DMS153 (cell line): ENCODE measurements at regions not wholly inside any gene's neighbourhood (a gene's known extent, or its start where the extent isn't known, plus 50 kb on each side); places are given as distances from the start of the nearest gene placed in this dataset.

Experiments used
- DNase-seq: peaks from one replicate; lab custom pipeline; 2025; lab: John Stamatoyannopoulos, UW

DNA sequence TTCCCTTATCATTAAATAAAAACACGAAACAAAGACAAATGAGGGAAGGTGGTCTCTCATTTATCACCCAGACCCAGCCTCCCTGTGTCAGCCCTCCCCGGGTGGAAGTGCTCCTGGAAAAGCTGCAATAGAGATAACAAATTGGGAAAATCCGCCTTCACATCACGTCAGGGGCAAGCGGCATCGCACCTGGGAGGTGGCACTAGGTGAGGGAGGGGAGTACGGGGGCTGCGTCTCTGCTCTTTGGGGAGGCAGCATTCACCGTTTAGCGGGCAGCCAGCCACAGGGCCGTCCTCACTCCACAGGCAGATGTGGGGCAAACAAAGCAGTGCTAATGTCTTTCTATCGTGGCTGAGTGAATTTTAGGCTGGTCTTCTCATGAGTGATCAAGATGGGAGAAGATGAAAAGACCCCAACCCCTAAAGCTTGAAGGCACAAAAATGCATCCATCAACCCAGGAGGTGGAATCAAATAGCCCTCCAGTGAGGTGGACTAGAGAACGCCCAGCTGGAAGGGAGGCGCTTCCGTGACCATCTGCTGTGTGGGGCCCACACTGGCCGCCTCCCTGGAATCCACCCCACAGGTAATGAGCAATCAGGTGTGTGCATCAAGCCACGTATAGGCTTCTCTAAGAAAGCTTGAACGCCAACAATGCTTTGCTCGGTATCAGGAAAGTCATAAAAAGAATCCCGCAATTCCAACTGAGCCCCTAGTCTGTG is 629.5 kb downstream of the BRD1 start:
- no peak for DNase-seq

DNA sequence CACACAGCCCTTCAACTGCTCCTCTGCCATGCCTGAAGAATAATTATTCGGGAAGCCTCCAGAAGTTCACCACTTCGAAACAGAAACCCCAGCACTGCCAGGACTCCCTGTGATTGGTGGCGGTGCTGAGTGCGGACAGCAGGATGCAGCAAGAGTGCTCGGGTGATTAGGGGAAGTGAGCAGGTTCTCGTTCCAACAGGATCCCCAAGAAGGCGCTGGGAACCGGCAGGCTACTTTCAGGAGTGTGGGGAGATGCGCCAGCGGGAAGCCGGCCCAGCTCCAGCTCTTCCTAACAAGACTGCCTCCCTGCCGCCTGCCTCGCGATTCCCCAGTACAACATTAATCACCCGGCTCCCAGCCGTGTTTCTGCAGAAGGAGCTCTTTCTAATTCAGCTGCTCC is 630.2 kb downstream of the BRD1 start:
- peak; percentile 42 for DNase-seq

DNA sequence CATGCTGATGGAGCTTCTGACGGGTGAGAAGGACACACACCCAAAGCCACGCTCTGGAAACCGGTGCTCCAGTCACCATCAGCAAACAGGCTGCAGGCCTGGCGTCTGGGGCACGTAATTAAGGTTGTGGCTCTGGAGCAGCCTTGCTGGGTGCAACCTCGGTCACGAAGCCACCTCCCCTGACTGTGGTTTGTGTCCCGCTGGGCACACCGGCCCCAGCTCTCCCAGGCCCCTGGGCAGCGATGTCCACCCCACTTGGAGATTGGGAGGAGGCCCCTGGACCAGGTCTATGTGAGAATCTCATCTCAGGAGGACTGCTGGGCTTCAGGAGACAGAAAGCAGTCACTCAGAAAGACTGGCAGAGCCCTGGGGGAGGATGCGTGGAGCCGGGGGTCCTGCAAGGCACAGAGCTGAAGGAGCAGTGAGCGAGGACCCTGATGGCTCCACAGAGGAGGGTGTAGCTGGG is 631.6 kb downstream of the BRD1 start:
- DNase-seq, result no peak

DNA sequence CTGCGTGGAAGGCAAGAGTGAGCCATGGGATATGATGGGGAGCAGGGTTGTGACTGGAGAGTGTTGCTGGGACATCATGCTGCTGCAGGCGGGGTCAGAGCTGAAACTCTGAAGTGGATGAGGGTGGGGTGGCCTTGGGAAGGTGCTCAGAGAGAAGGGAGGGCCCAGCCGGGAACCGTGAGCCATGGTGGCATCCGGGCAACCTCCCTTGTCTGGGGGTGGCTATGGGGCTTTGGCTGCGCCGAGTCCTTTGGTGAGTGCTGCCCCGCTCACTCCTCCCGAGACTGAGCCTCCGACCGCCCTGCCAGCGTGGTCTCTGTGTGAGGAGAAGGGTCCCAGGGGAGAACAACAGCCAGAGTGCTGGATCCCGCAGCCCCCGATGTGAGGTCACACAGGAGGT is 632.0 kb downstream of the BRD1 start:
- DNase-seq, result no peak

DNA sequence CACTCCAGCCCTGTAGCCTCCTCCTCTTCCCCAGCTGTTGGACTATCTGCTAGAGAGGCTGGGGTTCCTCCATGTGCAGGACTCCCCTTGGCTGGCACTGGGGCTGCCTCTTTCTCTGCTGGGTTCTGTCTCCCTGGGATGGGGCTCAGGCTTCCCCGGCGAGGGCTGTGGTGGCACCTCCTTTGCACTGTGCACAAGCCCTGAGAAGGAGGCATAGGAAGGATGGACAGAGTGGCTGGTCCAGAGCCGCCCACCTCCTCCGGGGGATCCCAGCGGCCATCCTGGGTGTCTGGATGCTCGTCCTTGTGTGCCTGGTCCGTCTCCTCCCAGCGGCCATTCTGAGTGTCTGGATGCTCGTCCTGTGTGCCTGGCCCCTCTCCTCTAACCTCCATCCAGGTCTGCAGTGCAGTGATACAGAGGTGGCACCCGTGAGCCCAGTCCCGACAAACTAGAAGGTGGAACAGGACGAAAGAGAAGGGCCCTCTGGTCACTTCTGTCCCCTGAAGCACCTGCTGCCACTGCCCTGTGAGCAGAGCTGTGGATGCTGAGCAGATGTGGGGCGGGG is 633.7 kb downstream of the BRD1 start:
- no peak for DNase-seq

DNA sequence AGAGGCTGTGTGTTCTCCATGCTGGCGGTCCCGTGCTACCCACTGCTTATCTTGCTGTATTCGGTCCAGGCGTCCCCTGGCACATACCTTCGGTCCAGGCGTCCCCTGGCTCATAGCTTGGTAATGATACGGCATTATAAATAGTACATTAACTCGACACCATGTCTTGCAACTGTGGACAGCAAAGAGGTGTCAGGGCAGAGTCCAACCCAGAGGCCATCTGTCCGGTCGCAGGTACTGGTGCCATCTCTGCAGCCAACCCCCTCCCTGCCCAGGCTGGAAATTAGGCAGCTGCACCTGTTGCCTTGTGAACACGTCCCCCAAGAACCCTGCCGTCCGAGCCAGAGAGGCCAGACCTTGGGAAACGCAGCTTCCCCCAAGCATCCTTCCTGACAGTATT is 634.3 kb downstream of the BRD1 start:
- no peak for DNase-seq

DNA sequence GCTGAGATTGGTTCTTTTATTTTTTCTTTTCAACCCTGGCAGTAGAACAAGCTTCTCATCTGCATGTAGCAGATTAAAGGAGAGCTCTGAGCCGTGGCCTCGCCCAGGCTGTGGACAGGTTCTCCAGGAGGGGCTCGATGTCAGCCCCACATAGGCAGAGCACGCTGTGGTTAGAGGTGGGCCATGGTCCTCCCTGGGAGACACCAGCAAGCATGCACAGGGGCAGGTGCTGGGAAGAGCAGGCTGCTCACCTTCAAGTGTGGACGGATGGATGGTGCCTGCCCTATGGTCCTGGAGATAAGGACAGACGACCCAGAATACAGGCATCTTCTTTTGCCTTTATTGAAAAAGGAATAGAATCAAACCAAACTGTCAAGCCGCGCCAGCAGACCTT is 634.8 kb downstream of the BRD1 start:
- DNase-seq, result no peak

DNA sequence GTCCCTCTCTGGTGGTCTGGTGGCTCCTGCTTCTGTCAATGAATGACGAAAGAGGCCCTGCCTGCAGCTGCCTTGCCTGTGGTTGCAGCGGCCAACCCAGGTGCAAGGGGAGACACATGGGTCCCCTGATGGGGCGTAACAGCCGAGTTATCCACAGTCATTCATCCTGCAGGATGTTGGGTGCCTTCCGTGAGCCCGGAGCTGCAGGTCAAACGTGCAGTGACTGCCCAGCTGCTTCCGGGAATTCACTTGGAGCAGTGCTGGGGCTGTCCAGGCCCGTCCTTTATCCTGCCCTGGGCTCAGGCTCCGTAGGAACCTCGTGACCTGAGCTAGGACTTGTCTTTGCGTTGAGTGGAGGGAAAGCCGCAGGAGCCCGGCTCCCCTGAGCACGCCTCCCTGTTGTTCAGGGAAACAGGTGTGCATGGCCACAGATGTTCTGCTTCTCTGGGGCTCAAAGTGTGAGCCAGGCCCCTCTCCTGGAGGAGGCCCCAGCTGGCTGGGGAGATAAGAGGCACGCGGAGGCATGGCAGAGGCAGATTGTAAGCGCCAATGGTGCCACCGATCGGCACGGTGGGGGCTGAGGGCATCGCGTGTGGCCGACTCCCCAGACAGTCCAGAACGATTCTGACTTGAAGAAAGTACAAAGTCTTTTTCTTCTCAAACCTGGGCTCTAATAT is 635.4 kb downstream of the BRD1 start:
- DNase-seq, result no peak

DNA sequence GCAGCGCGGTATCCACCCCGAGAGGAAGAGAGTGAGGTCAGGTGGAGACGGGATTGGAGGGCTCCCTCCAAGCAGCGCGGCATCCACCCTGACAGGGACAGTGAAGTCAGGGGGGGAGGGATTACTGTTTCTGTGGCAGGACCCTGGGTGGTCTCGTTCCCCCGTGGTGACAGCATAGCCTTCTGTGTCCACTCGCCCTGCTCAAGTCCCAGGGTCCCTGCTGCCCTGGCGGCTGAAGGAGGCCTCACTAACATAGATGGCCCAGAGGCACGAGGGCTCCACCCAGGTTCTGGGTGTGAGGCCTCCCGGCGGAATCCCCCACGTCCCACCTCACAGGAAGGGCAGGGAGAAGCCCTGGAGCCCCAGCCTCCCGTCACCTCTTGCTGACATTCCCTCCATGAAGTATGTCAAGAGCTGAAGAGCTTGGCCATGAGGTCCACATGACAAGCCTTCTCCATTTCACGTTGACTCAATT is 636.1 kb downstream of the BRD1 start:
- no peak for DNase-seq

DNA sequence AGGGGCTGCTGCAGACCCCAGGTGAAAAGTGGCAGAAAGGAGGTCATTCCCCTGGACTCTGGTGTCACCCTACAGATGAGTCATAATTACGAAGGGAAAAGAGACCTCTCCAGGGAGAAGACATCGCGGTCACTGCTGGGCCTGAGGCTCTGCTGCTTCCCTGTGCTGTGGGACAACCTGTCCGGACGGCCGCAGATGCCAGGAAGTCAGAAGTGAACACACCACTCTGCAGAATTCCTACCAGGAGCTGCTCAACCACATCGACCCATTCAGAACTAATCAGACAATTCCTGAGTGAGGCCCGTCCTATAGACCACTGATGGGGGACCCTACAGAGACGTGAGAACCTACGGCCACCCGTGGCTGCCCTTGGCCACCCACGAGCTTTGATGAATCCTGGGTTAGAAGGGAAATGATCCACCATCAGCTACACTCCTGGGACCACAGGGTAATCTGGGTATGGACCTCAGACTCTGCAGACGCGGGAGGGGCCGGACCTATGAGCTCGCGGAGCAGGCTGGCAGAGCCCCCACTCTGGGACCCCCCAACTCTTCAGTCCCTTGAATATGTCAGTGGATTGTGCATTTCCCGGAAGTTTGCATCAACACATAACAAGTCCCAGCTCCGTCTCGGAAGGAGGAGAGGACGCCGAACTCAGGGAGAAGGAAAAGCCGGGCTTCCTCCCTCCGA is 636.7 kb downstream of the BRD1 start:
- no peak for DNase-seq

DNA sequence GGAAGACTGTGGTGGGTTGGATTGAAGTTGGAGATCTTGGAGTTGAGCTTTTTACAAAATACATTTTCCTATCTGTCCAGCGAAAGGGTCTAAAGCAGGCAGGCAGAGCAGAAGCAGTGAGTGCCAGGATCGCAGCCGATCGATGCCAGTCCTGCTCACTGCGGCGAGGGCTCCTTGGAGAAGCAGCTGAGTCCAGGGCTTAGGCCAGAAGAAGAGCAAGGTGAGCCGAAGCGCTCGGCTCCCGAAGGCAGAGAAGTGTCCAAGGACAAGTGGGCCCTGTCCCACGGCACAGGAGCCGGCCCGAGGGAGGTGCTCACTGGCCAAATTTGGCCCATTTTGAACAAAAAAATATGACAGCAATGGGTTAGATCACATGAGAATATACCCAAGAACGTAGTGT is 637.8 kb downstream of the BRD1 start:
- no peak for DNase-seq

DNA sequence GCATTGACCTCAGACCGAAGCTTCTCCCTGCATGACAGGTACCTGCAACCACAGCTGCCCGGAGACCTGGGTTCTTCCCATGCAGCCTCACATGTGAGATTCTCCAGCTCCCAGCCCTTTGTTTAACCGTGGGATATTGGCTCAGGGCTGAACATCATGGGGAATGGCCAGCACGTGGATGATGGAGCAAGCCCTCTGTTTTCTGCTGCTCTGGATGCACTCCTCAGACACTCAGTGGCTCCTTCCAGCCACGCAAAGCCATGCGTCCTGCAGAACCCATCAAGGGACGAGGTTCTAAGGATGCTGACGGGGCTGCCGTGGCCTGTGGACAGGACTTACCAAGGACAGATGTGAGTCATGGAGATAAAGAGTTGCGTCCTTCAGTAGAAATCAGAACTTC is 639.1 kb downstream of the BRD1 start:
- no peak for DNase-seq

DNA sequence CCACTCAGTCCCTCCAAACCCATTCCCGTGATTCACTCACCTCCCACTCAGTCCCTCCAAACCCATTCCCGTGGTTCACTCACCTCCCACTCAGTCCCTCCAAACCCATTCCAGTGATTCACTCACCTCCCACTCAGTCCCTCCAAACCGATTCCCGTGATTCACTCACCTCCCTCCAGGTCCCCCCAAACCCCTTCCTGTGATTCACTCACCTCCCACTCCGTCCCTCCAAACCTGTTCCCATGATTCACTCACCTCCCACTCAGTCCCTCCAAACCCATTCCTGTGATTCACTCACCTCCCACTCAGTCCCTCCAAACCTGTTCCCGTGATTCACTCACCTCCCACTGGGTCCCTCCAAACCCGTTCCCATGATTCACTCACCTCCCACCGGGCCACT is 639.6 kb downstream of the BRD1 start:
- no peak for DNase-seq

DNA sequence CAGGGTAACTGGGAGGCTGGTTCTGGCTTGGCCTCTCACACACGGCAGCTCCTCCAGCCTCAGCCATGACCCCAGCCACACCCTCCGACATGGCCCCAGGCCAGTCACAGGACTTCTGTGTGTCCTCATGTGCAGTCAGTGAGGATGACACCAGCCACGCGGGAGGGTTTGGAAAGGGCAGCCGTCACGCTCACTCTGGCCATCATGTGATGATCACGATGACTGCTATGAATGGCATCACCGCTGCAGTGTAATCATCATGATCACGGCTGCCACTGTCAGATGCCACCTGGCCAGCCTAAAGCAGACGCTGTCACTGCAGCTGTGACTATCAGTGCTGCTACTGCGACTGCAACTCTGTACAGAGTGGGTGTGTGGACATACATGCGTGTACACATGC is 640.9 kb downstream of the BRD1 start:
- DNase-seq, result no peak

DNA sequence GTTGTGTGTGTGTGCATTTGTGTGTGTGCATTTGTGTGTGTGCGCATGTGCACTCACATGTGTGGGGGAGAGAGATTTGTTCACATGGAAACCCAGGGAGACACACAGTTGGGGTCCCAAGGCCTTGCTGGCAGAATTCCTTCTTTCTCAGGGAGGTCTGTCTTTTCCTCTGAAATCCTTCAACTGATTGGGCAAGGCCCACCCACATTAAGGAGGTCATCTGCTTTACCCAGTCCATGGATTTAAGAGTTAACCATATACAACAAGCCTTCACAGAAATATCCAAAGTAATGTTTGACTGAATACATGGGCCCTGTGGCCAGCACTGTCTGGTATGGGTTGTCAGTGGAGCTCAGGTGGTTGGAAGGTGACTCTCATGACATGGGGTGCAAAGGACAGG is 641.4 kb downstream of the BRD1 start:
- no peak for DNase-seq

DNA sequence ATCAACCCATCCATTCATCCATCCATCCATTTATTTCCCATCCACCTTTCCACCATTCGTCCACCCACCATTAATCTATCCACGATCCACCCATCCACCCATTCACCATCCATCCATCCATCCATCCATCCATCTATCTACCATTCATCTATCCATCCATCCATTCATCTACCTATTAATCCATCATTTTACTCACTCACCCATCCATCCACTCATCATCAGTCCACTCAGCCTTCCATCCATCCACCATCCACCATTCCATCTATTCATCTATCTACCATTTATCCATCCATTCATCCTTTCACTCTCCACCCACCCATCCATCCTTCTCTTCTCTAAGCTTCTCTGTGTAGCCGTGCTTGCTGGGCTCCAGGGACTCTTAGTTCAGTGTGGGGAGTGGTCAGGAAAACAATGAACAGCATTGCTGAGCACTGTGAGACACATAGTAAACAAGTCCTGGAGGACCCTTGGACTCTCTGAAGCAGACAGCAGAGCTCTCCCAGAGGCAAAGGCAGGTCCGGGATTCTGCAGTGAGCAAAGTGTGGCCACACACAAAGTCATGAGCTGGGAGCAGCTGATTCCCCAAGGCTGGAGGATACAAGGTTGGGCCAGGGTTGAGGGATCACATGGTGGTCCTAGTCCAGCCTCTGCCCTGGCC is 642.2 kb downstream of the BRD1 start:
- no peak for DNase-seq

DNA sequence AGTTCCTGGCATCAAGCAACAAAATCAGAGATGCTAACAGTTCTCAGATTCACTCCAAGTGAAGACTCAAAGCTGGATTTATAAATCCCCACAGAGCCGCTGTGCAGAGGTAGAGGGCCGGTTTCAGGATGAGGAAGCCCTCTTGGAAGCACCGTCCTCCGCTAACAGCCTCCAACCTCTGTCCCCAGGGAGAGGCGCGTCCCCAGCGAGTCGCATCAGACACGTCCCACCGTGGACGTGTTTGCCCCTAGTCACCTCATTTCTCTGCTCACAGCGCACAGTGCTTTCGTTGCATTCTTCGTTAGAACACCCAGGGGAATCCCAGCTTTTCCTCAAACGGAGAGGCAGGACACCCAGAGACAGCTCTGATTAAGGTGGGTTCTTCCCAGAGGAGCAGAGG is 642.9 kb downstream of the BRD1 start:
- DNase-seq, result no peak

DNA sequence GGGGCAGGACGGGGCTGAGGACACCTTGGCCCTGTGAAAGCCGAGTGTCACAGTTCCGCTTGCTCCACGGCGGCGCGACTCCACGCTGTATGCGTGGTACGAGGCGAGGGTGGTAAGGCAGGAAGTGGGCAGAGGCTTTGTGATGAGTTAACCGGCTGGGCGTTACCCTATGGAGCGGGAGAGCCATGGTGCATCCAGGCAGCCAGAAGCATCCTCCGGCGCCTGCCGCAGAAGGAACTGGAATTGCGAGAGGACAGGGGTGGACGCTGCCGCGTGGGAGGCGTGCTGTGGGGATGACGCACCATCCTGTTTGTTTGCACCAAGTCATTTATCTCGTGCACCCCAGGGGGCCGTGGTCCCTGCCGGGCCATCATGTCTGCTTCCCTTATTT is 643.9 kb downstream of the BRD1 start:
- peak; percentile 24 for DNase-seq

DNA sequence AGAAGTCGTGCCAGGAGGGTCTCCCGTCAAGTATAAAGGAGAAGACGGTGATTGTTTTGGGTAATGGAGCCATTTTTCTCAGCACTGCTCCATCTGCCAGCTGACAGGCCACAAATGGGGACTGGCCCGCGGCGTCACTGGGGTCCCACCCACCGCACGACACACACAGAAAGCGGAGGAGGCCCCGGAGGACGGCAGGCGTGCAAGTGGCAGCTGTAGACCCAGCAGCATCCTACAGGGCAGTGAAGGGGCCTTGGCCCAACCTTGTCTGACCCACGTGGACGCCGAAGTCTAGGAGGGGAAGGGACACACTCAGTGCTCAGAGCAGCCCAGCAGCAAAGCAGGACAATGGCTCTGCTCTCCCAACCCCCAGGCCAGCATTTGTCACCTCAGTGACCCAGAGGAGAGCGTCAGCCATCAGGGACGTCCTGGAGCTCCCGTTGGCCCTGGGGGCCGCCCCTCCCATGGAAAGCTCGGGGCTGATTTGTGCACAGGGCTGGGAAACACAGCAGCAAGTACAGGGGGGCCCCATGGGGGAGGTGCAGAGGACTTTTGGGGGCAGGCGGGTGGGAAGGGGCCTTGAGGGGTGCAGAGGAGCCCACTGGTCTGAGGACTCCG is 644.4 kb downstream of the BRD1 start:
- no peak for DNase-seq

DNA sequence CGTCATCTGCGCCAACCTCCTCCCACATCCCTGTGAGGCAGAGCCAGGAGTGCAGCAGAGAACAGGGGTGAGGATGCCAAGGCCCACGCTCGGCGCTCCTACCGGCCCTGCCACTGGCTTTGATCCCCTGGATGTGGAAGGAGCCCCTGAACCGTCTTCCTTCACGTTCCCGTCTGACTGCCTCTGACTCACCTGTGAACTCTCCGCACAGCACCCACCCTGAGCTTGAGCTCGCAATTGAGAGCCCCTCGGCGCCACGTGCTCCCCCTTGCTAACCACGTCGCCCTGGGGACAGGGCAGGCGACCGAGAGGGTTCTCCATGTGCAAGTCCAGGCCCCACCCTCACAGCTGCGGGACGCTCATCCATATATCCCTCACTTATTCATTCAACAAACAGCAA is 645.3 kb downstream of the BRD1 start:
- DNase-seq, result no peak

DNA sequence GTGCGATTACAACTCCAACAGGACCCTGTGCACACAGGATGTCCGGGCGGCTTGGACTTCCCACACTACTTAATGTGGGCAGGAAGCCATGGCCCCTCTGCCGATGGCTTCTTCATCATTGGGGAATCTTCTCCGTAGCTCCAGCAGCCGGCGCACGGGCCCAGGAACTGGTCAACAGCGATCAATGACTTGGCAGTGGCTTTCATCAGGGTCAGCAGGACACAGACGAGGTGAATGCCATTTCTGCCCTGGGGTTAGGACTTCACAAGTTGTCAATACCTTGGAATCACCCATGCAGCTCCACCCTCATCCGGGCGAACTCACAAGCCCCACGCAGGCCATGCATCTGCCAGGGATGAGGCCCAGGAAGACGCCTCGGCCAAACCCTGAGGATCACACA is 645.7 kb downstream of the BRD1 start:
- DNase-seq, result no peak

DNA sequence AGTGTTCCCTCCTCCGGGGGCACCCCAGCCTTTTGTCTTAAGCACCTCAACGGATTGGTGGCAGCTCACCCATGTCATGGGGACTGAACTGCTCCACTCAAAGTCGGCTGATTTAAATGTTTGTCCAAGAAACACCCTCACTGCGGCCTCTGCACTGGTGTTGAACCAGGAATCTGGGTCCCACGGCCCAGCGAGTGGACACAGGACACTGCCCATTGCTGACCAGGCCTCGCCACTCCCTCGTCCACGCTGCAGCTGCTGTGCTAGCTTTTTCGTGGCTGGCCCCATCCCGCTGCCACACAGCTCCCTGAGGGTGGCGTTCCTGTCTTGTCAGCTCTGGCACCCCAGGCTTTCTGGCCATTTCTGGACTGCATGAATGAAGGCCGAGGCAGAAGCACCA is 646.2 kb downstream of the BRD1 start:
- DNase-seq, result no peak
